Fibroblast of the aortic adventitia (primary cell): ENCODE measurements at regions not wholly inside any gene's neighbourhood (a gene's known extent, or its start where the extent isn't known, plus 50 kb on each side); places are given as distances from the start of the nearest gene placed in this dataset.

ENCODE experiments used
- DNase-seq: peaks from one replicate; pipeline ENCODE4 v3.0.0-alpha.2; 2010; ENCODE audit warnings: low read depth
- H3K4me3 ChIP-seq: 2 replicates; pipeline ENCODE4 v1.5.1; 2011; ENCODE audit warnings: low read depth, mild to moderate bottlenecking, control low read depth, low read length, moderate library complexity
- TF ChIP-seq, protein P1 (sequence below): IDR thresholded peaks from 2 replicates; pipeline ENCODE4 v1.5.1; 2011; ENCODE audit warnings: mild to moderate bottlenecking, low read length, control low read depth, inconsistent platforms; ENCODE audit not compliant: insufficient read depth

DNA sequence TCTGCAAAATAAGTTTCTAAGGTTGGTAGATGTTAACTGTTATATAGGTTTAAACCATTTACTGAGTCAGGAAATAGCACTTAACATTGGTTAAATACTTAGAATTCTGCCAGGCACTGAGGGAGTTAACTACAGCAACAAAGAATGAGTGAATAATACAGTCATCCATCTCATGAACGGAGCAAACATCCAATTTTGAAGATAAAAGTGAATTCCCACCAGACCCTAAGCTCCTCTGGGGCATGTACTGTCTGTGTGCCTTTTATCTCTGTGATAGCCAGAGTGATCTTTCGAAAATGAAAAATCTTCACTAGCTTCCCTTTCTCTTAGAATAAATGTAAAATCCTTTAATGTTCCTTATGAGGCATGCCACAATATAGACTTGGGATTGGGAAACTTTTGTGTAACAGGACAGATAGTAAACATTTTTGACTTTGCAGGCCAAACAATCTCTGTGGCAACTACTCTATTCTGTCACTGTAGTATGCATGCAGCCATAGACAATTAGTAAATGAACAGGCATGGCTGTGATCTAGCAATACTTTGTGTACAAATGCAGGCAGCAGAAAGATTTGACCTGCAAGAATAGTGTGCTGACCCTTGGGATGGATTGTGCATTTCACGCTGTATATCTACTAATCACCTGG lies 294.5 kb upstream of the LMCD1 start:
- DNase-seq, result peak; percentile 4
- H3K4me3 ChIP-seq, result no peak overlapping the region
- TF ChIP-seq, protein P1, sequence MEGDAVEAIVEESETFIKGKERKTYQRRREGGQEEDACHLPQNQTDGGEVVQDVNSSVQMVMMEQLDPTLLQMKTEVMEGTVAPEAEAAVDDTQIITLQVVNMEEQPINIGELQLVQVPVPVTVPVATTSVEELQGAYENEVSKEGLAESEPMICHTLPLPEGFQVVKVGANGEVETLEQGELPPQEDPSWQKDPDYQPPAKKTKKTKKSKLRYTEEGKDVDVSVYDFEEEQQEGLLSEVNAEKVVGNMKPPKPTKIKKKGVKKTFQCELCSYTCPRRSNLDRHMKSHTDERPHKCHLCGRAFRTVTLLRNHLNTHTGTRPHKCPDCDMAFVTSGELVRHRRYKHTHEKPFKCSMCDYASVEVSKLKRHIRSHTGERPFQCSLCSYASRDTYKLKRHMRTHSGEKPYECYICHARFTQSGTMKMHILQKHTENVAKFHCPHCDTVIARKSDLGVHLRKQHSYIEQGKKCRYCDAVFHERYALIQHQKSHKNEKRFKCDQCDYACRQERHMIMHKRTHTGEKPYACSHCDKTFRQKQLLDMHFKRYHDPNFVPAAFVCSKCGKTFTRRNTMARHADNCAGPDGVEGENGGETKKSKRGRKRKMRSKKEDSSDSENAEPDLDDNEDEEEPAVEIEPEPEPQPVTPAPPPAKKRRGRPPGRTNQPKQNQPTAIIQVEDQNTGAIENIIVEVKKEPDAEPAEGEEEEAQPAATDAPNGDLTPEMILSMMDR, result no peak

DNA sequence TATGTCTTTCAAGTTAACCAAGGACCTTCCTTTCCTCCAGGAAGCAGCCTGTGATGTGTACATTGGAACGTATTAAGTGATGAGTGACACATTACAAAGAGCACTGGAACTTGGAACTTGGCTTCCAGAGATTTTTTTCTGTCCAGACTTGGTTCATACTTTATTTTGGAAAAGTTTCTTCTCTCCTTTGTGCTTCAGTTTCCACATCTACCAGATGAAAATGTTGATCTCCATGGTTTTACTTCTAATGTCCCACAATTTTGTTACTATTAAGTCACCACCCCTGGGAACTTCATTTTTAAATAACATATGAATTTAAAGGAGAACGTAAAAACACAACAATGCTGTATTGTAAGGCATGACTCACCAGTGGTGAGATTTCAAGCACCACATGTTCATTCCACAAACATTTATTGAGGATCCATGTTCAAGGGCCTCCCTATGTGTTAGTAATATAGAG lies 290.7 kb upstream of the LMCD1 start:
- TF ChIP-seq, protein P1, result no peak
- peak; percentile 36 for DNase-seq
- no peak overlapping the region for H3K4me3 ChIP-seq

DNA sequence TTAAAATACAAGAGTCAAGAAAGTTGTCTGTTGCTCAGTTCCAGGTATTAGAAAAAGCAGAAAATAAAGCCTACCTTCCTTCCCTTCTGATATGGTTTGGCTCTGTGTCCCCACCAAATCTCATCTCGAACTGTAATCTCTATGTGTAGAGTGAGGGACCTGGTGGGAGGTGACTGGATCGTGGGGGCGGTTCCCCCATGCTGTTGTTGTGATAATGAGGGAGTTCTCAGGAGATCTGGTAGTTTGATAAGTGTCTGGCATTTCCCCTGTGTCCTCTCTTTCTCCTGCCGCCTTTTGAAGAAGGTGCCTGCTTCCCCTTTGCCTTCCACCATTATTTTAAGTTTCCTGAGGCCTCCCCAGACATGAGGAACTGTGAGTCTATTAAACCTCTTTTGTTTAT lies 288.8 kb upstream of the LMCD1 start:
- no peak for DNase-seq
- TF ChIP-seq, protein P1, result no peak
- H3K4me3 ChIP-seq, result no peak overlapping the region

DNA sequence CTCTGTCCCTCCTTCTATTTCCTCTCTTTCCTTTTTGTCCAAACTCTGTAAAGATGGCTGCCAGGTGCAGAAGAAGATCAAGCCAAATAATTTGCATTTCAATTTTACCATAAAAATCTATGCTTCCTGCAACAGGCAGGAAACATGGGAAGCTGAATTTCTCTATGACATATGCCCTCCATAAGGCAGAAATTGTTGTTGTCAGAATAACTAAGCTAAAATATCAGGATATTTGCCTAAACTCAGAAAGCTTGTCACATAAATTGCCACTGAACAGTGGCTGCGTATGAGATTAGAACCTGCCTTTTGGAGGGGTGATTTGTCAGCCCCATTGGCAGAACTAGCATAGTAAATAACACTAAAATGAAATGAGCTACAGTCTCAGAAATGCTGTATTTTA lies 288.3 kb upstream of the LMCD1 start:
- H3K4me3 ChIP-seq, result no peak overlapping the region
- no peak for DNase-seq
- TF ChIP-seq, protein P1, result no peak

DNA sequence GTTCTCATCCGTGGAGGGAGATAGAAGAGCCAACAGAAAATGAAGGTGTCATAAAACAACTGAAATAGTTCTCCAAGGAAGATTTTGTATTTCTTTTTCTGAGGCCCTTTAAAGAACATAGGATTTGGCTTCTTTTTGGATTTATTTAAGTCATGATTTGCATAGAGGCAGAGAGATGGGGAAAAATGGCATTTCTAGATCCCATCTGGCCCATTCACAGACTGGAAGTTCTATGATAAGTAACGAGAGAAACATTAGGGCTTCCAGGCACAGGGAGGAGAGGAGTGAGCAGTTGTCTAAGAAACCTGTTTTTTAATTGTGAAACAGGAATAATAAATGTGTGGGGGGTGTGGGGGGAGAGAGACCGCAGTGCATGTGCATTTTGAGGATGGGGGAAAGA lies 285.8 kb upstream of the LMCD1 start:
- no peak for DNase-seq
- TF ChIP-seq, protein P1, result no peak
- H3K4me3 ChIP-seq, result no peak overlapping the region

DNA sequence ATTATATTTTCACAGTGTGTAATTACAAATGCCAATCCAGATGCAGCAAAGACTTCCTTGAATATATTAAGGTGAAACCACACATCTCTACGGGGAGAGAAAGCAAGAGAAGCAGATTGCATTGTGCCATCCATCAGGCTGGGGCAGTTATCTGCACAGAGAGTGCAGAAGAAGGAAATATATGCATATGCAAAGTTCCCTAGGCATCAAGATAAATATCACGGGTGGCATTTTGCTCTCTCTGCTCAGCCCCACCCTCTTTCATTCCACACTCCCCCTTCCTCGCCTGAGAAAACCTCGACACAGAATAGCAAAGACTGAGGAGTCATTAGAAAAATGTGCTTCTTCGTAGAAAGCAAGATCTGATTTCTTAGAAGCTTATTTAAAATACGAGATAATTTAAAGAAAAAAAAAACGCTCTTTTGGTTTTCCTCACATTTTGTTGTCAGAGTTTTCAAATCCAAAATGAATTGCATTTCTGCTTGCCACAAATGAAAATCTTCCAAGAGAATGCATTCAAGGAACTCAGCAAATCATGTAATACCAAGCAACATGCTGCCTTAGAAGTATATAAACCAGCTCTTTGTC lies 283.2 kb upstream of the LMCD1 start:
- DNase-seq, result no peak
- TF ChIP-seq, protein P1, result no peak
- H3K4me3 ChIP-seq, result no peak overlapping the region
